ENCODE measurements at regions not wholly inside any gene's neighbourhood (a gene's known extent, or its start where the extent isn't known, plus 50 kb on each side); places are given as distances from the start of the nearest gene placed in this dataset.

DNA sequence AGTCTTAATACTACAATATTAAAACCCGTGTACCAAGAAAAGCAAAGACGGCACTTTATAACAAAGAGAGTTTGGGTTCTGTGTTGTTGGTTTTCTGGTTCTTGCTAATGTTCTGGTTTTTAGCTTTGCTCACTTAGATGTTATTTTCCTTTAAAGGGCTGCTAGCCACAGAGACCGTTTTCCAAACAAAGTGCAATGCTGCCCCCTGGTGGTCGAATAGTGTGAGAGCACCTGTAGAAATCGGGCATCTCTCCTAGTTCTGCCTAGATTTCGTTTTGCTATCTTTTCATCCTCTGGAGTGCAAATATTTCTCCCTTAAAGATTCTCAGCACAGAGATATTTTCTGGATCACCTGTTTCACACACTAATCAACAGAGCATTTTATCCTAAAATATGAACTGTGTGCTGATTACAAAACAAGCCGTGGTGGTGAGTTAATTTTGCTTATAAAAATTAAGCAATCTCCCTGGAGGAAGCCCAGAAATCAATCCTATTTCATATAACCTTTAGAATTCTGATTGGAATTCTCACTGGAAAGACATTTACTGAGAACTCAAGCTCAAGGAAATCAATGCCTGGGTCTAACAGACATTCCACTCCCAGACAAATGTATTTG is 334.5 kb upstream of the NOCT start:
- no peak overlapping the region for H3K4me3 Mint-ChIP-seq
- no peaks in the 10 kb centered on the region for H3K9me3 Mint-ChIP-seq
- H3K27ac ChIP-seq (ENCODE audit: low read depth in 1 of 2, low read length in 2 of 2): no peak overlapping the region
- H3K27me3 ChIP-seq (ENCODE audit: control insufficient read depth in 1 of 2, insufficient read depth in 2 of 2, low read length in 2 of 2): peaks cover 0 to 5% of the 10 kb centered on the region in 2 experiments
- H3K27ac Mint-ChIP-seq: no peak overlapping the region
- no peaks in the 10 kb centered on the region for H3K36me3 ChIP-seq (ENCODE audit: insufficient read depth, low read length)
- TF ChIP-seq, protein P1, sequence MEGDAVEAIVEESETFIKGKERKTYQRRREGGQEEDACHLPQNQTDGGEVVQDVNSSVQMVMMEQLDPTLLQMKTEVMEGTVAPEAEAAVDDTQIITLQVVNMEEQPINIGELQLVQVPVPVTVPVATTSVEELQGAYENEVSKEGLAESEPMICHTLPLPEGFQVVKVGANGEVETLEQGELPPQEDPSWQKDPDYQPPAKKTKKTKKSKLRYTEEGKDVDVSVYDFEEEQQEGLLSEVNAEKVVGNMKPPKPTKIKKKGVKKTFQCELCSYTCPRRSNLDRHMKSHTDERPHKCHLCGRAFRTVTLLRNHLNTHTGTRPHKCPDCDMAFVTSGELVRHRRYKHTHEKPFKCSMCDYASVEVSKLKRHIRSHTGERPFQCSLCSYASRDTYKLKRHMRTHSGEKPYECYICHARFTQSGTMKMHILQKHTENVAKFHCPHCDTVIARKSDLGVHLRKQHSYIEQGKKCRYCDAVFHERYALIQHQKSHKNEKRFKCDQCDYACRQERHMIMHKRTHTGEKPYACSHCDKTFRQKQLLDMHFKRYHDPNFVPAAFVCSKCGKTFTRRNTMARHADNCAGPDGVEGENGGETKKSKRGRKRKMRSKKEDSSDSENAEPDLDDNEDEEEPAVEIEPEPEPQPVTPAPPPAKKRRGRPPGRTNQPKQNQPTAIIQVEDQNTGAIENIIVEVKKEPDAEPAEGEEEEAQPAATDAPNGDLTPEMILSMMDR (IDR thresholded peaks at IDR 0.05): peak; percentile 87
- ChIA-PET POLR2A (no interaction called here), CTCF (interaction anchor here (0.9 kb wide), 1 partner anchor 10 kb away, joined by 3 read pairs; no protein-coding TSS in a partner anchor)
- no peaks in the 10 kb centered on the region for H3K4me1 Mint-ChIP-seq (ENCODE audit: low read depth)
- ATAC-seq (ENCODE audit: poor library complexity): no peak
- DNase-seq: peak; percentile 38 to 77 (median 57)
- H3K4me3 ChIP-seq (ENCODE audit: low read length): no peak overlapping the region
- no peaks in the 10 kb centered on the region for H3K9me3 ChIP-seq (ENCODE audit: control insufficient read depth in 1 of 2, insufficient read depth in 1 of 2, low read length in 2 of 2)
- no peaks in the 10 kb centered on the region for H3K4me1 ChIP-seq (ENCODE audit: insufficient read depth, low read length)
- H3K36me3 Mint-ChIP-seq (ENCODE audit: low read depth): no peaks in the 10 kb centered on the region
- intact Hi-C loops (cut with DNase I, micrococcal nuclease): no loop called here
- peaks cover 31% of the 10 kb centered on the region for H3K27me3 Mint-ChIP-seq

DNA sequence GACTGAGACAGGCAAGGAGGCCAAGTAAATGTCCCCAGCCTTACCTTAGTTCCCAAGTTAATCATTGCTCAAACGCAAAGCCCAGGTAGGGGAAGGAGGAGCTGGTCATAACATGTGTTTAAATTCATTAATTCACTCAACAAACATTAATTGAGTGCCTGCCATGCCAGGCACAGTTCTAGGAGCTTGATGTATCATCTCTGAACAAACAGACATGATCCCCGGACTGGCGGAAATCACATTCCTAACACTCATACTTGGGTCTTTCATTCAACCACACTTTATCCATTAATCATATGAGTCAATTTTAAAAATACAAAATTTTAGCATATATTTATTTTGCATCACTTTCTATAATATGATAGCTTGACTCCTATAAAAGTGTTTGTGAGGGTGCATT is 335.3 kb upstream of the NOCT start:
- no peak overlapping the region for H3K27ac ChIP-seq (ENCODE audit: low read depth in 1 of 2, low read length in 2 of 2)
- no peak for DNase-seq
- no peaks in the 10 kb centered on the region for H3K9me3 ChIP-seq (ENCODE audit: control insufficient read depth in 1 of 2, insufficient read depth in 1 of 2, low read length in 2 of 2)
- no peak for ATAC-seq (ENCODE audit: poor library complexity)
- Mint-ChIP-seq H3K36me3 (ENCODE audit: low read depth) (no peaks in the 10 kb centered on the region), H3K4me3 (no peak overlapping the region), H3K9me3 (no peaks in the 10 kb centered on the region), H3K27me3 (peaks cover 26% of the 10 kb centered on the region), H3K27ac (no peak overlapping the region), H3K4me1 (ENCODE audit: low read depth) (no peaks in the 10 kb centered on the region)
- no peak overlapping the region for H3K4me3 ChIP-seq (ENCODE audit: low read length)
- intact Hi-C loops (cut with DNase I, micrococcal nuclease): no loop called here
- TF ChIP-seq, protein P1 (IDR thresholded peaks at IDR 0.05): no peak
- no peaks in the 10 kb centered on the region for H3K4me1 ChIP-seq (ENCODE audit: insufficient read depth, low read length)
- no peaks in the 10 kb centered on the region for H3K36me3 ChIP-seq (ENCODE audit: insufficient read depth, low read length)
- ChIA-PET CTCF (interaction anchor here (0.9 kb wide), 1 partner anchor 11 kb away, joined by 3 read pairs; no protein-coding TSS in a partner anchor), POLR2A (no interaction called here)
- H3K27me3 ChIP-seq (ENCODE audit: control insufficient read depth in 1 of 2, insufficient read depth in 2 of 2, low read length in 2 of 2): peaks cover 2 to 5% of the 10 kb centered on the region in 2 experiments

DNA sequence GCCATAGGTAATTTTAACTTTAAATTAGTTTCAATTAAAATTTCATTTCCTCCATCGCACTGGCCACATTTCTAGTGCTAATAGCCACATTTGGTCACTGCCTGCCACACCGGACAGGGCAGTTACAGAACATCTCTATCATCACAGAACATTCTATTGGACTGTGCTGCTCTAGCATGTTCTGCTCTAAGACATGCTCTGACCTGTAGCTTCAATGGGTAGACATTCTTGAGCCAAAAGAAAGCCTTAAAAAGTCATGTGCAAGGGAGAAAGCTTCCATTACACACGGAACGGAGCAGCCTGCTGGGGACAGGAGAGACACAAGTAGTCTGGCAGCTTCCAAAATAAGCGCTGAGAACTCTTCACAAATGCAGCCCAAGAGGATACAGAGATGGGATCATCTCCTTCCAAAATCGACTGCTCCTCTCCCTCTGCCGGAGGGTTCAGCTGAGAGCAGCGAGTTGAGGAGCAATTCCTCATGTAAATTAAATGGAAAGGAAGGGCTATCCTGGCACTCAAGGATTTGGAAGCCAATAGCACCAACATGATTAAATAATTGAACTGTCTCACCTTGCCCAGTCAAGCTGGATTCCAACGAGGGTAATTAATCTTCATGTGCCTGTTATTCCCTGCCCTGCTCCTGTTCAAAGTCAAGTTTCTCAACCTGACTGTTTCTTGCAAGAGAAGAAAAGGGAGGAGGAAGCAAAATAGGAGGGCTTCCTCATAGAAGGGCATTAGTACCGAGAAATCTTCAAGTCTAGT is 336.4 kb upstream of the NOCT start:
- no peak for ATAC-seq (ENCODE audit: poor library complexity)
- Mint-ChIP-seq H3K27ac (no peak overlapping the region), H3K4me3 (no peak overlapping the region), H3K27me3 (peaks cover 24% of the 10 kb centered on the region), H3K9me3 (no peaks in the 10 kb centered on the region), H3K4me1 (ENCODE audit: low read depth) (no peaks in the 10 kb centered on the region), H3K36me3 (ENCODE audit: low read depth) (no peaks in the 10 kb centered on the region)
- H3K4me3 ChIP-seq (ENCODE audit: low read length): no peak overlapping the region
- ChIA-PET CTCF (no interaction called here), POLR2A (no interaction called here)
- H3K4me1 ChIP-seq (ENCODE audit: insufficient read depth, low read length): no peaks in the 10 kb centered on the region
- H3K27ac ChIP-seq (ENCODE audit: low read depth in 1 of 2, low read length in 2 of 2): no peak overlapping the region
- intact Hi-C loops (cut with DNase I, micrococcal nuclease): no loop called here
- no peaks in the 10 kb centered on the region for H3K9me3 ChIP-seq (ENCODE audit: control insufficient read depth in 1 of 2, insufficient read depth in 1 of 2, low read length in 2 of 2)
- no peaks in the 10 kb centered on the region for H3K36me3 ChIP-seq (ENCODE audit: insufficient read depth, low read length)
- DNase-seq: no peak
- TF ChIP-seq, protein P1 (IDR thresholded peaks at IDR 0.05): no peak
- H3K27me3 ChIP-seq (ENCODE audit: control insufficient read depth in 1 of 2, insufficient read depth in 2 of 2, low read length in 2 of 2): peaks cover 2 to 5% of the 10 kb centered on the region in 2 experiments

Data from CD4-positive, alpha-beta T cell (primary cell).